ENCODE measurements at regions not wholly inside any gene's neighbourhood (a gene's known extent, or its start where the extent isn't known, plus 50 kb on each side); places are given as distances from the start of the nearest gene placed in this dataset.

- no peaks in the 10 kb centered on the region for H3K36me3 ChIP-seq
- no peak overlapping the region for H3K4me3 ChIP-seq
- no peaks in the 10 kb centered on the region for H3K27me3 ChIP-seq
- H3K4me1 ChIP-seq = peaks cover 0 to 8% (median 0%) of the 10 kb centered on the region in 12 donors
- ATAC-seq = peak; percentile 48 to 86 (median 78)
- 48 to 69% (median 63%) methylated on average over 3 of the region's 3 CpGs for WGBS, 4 donors
- H3K27ac ChIP-seq = peak overlapping the region in 1 of 12 donors; percentile 29
- peaks cover 0 to 9% (median 0%) of the 10 kb centered on the region in 12 donors for H3K9me3 ChIP-seq
- DNase-seq = no peak
- TF ChIP-seq CTCF (IDR thresholded peaks at IDR 0.05) (no peak), POLR2A (IDR thresholded peaks at IDR 0.05) (no peak)
- intact Hi-C loops (cut with DNase I) = loop anchor here in 3 of 10 donors (10.0 kb wide), 2 partner anchors 157 to 1227 kb away; partner anchors contain the start of gene SOX4 (in 2 of the 3)
Measured at GRCh38 chr6:22821664-22822320, 252.4 kb downstream of the HDGFL1 start.

- H3K27ac ChIP-seq = no peak overlapping the region
- no peaks in the 10 kb centered on the region for H3K36me3 ChIP-seq
- TF ChIP-seq CTCF (IDR thresholded peaks at IDR 0.05) (no peak), POLR2A (IDR thresholded peaks at IDR 0.05) (no peak)
- intact Hi-C loops (cut with DNase I) = loop anchor here in 5 of 10 donors (5.0 to 10.0 kb wide), 4 partner anchors 160 to 1233 kb away; partner anchors contain the start of gene SOX4 (in 4 of the 5)
- no peaks in the 10 kb centered on the region for H3K9me3 ChIP-seq
- no peak overlapping the region for H3K4me3 ChIP-seq
- WGBS, 4 donors = 79 to 91% (median 87%) methylated on average over 3 of the region's 3 CpGs
- H3K27me3 ChIP-seq = no peaks in the 10 kb centered on the region
- H3K4me1 ChIP-seq = peaks cover 0 to 26% (median 15%) of the 10 kb centered on the region in 12 donors
- no peak for DNase-seq
- no peak for ATAC-seq
Measured at GRCh38 chr6:22825210-22825609, 255.8 kb downstream of the HDGFL1 start.

- Histone ChIP-seq H3K27me3 (no peaks in the 10 kb centered on the region), H3K4me3 (no peak overlapping the region), H3K9me3 (no peaks in the 10 kb centered on the region), H3K4me1 (peaks cover 0 to 20% (median 13%) of the 10 kb centered on the region in 12 donors), H3K36me3 (no peaks in the 10 kb centered on the region), H3K27ac (peak overlapping the region in 2 of 12 donors; percentile 47 to 67)
- no peak for TF ChIP-seq CTCF (IDR thresholded peaks at IDR 0.05)
- TF ChIP-seq POLR2A (IDR thresholded peaks at IDR 0.05) = no peak
- intact Hi-C loops (cut with DNase I) = loop anchor here in 5 of 10 donors (5.0 to 10.0 kb wide), 4 partner anchors 162 to 1235 kb away; partner anchors contain the start of gene SOX4 (in 4 of the 5)
- ATAC-seq (no peak), DNase-seq (no peak)
- WGBS, 4 donors = 81 to 86% (median 82%) methylated on average over 2 of the region's 2 CpGs
Measured at GRCh38 chr6:22826961-22827360, 257.6 kb downstream of the HDGFL1 start.

GRCh38 chr6:22827760-22828159 is 258.4 kb downstream of the HDGFL1 start:
- H3K9me3 ChIP-seq = no peaks in the 10 kb centered on the region
- no peak for DNase-seq
- peak in 3 of 4 donors; percentile 18 to 41 (median 40) for ATAC-seq
- intact Hi-C loops (cut with DNase I) = loop anchor here in 5 of 10 donors (5.0 to 10.0 kb wide), 4 partner anchors 163 to 1235 kb away; partner anchors contain the start of gene SOX4 (in 4 of the 5)
- H3K4me3 ChIP-seq = no peak overlapping the region
- TF ChIP-seq CTCF (IDR thresholded peaks at IDR 0.05) (no peak), POLR2A (IDR thresholded peaks at IDR 0.05) (no peak)
- peak overlapping the region in 6 of 12 donors; percentile 24 to 67 (median 48) for H3K27ac ChIP-seq
- peaks cover 0 to 18% (median 13%) of the 10 kb centered on the region in 12 donors for H3K4me1 ChIP-seq
- 12 to 25% (median 20%) methylated on average over 1 of the region's 1 CpG for WGBS, 4 donors
- H3K27me3 ChIP-seq = no peaks in the 10 kb centered on the region
- no peaks in the 10 kb centered on the region for H3K36me3 ChIP-seq
